Smooth muscle cell (in vitro differentiated cells): ENCODE measurements at regions not wholly inside any gene's neighbourhood (a gene's known extent, or its start where the extent isn't known, plus 50 kb on each side); places are given as distances from the start of the nearest gene placed in this dataset.

Source experiments
- DNase-seq: peaks from one replicate; lab custom pipeline; 2025; ENCODE audit not compliant: unreplicated experiment; lab: John Stamatoyannopoulos, UW
- H2AFZ ChIP-seq: fragments of 200-600 bp; sonication (generic); 2 replicates; pipeline ENCODE4 v1.6.0; 2016; ENCODE audit warnings: antibody characterized with exemption, low read depth, mild to moderate bottlenecking
- H3F3A ChIP-seq: fragments of 200-600 bp; sonication (generic); 2 replicates; pipeline ENCODE4 v1.6.0; 2017; ENCODE audit warnings: antibody characterized with exemption, low read depth
- H3K27ac ChIP-seq: fragments of 200-600 bp; sonication (generic); 2 replicates; pipeline ENCODE4 v1.5.1; 2016; ENCODE audit warnings: low read depth, mild to moderate bottlenecking
- H3K27me3 ChIP-seq: fragments of 200-600 bp; sonication (generic); 2 replicates; pipeline ENCODE4 v1.6.1; 2016; ENCODE audit warnings: low read depth, mild to moderate bottlenecking
- H3K36me3 ChIP-seq: fragments of 200-600 bp; sonication (generic); 2 replicates; pipeline ENCODE4 v1.5.1; 2016; ENCODE audit warnings: low read depth
- H3K4me1 ChIP-seq: fragments of 200-600 bp; sonication (generic); 2 replicates; pipeline ENCODE4 v1.5.1; 2016; ENCODE audit warnings: low read depth
- H3K4me2 ChIP-seq: fragments of 200-600 bp; sonication (generic); 2 replicates; pipeline ENCODE4 v1.6.0; 2016; ENCODE audit warnings: mild to moderate bottlenecking
- H3K4me3 ChIP-seq: fragments of 200-600 bp; sonication (generic); 2 replicates; pipeline ENCODE4 v1.5.1; 2016; ENCODE audit warnings: mild to moderate bottlenecking
- H3K79me2 ChIP-seq: fragments of 200-600 bp; sonication (generic); 2 replicates; pipeline ENCODE4 v1.6.0; 2016; ENCODE audit warnings: low read depth, mild to moderate bottlenecking
- H3K9ac ChIP-seq: fragments of 200-600 bp; sonication (generic); 2 replicates; pipeline ENCODE4 v1.6.0; 2016; ENCODE audit warnings: low read depth
- H3K9me3 ChIP-seq: fragments of 200-600 bp; sonication (generic); replicated peaks from 2 replicates; pipeline ENCODE4 v1.5.1; 2016; ENCODE audit warnings: low read depth
- H4K20me1 ChIP-seq: fragments of 200-600 bp; sonication (generic); 2 replicates; pipeline ENCODE4 v1.6.0; 2016; ENCODE audit warnings: low read depth
- WGBS: methylation state at CpG from one replicate; pipeline ENCODE4 v1.1.7; 2016; ENCODE audit warnings: low lambda C conversion rate; 5-methylcytosine and 5-hydroxymethylcytosine counted together
- TF ChIP-seq, protein P1 (sequence below): fragments of 200-600 bp; sonication (generic); IDR thresholded peaks from 2 replicates; pipeline ENCODE4 v1.5.1; 2017; ENCODE audit warnings: borderline replicate concordance, mild to moderate bottlenecking, antibody characterized with exemption; ENCODE audit not compliant: insufficient read depth, poor library complexity, severe bottlenecking

- Histone ChIP-seq H3F3A (no peaks in the 10 kb centered on the region), H3K36me3 (no peaks in the 10 kb centered on the region), H4K20me1 (no peaks in the 10 kb centered on the region), H3K9me3 (no peaks in the 10 kb centered on the region), H3K4me1 (no peaks in the 10 kb centered on the region), H3K27me3 (no peaks in the 10 kb centered on the region), H2AFZ (no peak overlapping the region), H3K4me2 (no peak overlapping the region), H3K79me2 (no peaks in the 10 kb centered on the region), H3K4me3 (no peak overlapping the region), H3K27ac (no peak overlapping the region), H3K9ac (no peak overlapping the region)
- 90% methylated on average over 18 of the region's 18 CpGs for WGBS
- DNase-seq = no peak
- TF ChIP-seq, protein P1, sequence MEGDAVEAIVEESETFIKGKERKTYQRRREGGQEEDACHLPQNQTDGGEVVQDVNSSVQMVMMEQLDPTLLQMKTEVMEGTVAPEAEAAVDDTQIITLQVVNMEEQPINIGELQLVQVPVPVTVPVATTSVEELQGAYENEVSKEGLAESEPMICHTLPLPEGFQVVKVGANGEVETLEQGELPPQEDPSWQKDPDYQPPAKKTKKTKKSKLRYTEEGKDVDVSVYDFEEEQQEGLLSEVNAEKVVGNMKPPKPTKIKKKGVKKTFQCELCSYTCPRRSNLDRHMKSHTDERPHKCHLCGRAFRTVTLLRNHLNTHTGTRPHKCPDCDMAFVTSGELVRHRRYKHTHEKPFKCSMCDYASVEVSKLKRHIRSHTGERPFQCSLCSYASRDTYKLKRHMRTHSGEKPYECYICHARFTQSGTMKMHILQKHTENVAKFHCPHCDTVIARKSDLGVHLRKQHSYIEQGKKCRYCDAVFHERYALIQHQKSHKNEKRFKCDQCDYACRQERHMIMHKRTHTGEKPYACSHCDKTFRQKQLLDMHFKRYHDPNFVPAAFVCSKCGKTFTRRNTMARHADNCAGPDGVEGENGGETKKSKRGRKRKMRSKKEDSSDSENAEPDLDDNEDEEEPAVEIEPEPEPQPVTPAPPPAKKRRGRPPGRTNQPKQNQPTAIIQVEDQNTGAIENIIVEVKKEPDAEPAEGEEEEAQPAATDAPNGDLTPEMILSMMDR = peak; percentile 17
Observed at GRCh38 chr14:95452176-95452892, 64.1 kb downstream of the SYNE3 start.

DNA sequence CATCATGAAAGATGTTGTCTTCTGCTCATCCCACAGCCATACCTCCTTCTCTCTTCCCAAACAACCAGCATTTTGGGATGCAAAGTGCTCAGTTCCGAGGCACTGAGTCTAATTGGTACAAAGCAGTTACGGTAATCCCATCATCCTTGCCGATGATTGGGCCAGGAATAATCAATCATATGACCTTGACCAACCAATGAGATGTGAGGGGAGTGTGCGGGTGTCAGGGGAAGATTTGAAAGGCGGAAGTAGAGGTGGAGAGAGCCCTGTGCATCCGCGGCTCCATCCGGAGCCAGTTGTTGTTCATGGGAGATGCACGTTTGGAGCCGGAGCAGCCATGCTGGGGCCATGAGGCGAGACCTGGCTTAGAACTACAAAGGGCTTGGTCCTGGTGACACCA, 67.3 kb downstream of the SYNE3 start:
- DNase-seq = no peak
- H3K4me2 ChIP-seq = no peak overlapping the region
- no peaks in the 10 kb centered on the region for H3K27me3 ChIP-seq
- no peaks in the 10 kb centered on the region for H4K20me1 ChIP-seq
- no peaks in the 10 kb centered on the region for H3K9me3 ChIP-seq
- H3K36me3 ChIP-seq = no peaks in the 10 kb centered on the region
- no peak overlapping the region for H2AFZ ChIP-seq
- no peak overlapping the region for H3K4me3 ChIP-seq
- no peak overlapping the region for H3K27ac ChIP-seq
- TF ChIP-seq, protein P1 = no peak
- 98% methylated on average over 11 of the region's 11 CpGs for whole genome bisulfite sequencing
- H3K9ac ChIP-seq = no peak overlapping the region
- H3K79me2 ChIP-seq = no peaks in the 10 kb centered on the region
- H3K4me1 ChIP-seq = no peaks in the 10 kb centered on the region
- no peaks in the 10 kb centered on the region for H3F3A ChIP-seq

- TF ChIP-seq, protein P1 = no peak
- 97% methylated on average over 4 of the region's 4 CpGs for WGBS
- H2AFZ ChIP-seq = no peak overlapping the region
- H3K4me2 ChIP-seq = no peak overlapping the region
- no peaks in the 10 kb centered on the region for H3K9me3 ChIP-seq
- no peaks in the 10 kb centered on the region for H3K4me1 ChIP-seq
- no peaks in the 10 kb centered on the region for H4K20me1 ChIP-seq
- H3F3A ChIP-seq = no peaks in the 10 kb centered on the region
- H3K9ac ChIP-seq = no peak overlapping the region
- H3K79me2 ChIP-seq = no peaks in the 10 kb centered on the region
- no peak overlapping the region for H3K4me3 ChIP-seq
- no peak overlapping the region for H3K27ac ChIP-seq
- no peaks in the 10 kb centered on the region for H3K27me3 ChIP-seq
- H3K36me3 ChIP-seq = no peaks in the 10 kb centered on the region
- no peak for DNase-seq
Observed at GRCh38 chr14:95446470-95446869, 70.0 kb downstream of the SYNE3 start.

DNA sequence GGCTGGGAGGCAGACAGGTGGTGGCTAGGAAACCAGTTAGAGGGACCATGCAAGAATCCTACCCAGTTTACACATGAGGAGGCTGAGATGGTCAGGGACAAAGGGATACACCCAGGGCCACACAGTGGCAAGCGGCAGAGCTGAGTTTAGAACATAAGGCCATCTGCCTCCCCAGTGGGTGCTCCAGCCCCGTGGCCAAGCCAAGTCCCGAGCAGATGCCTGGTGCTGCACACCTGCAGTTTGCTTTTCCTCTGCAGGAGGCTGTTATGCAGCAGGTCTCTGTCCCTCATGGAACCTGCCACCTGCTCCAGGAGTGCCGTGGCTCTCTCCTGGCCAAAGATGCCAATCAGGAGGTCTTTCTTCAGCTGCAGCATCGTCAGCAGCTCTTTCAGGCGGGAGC, 70.8 kb downstream of the SYNE3 start:
- no peak overlapping the region for H3K27ac ChIP-seq
- no peaks in the 10 kb centered on the region for H3K4me1 ChIP-seq
- H3K9ac ChIP-seq = no peak overlapping the region
- H3K4me3 ChIP-seq = no peak overlapping the region
- no peaks in the 10 kb centered on the region for H3K79me2 ChIP-seq
- no peaks in the 10 kb centered on the region for H3F3A ChIP-seq
- no peaks in the 10 kb centered on the region for H4K20me1 ChIP-seq
- H2AFZ ChIP-seq = no peak overlapping the region
- H3K27me3 ChIP-seq = no peaks in the 10 kb centered on the region
- H3K9me3 ChIP-seq = no peaks in the 10 kb centered on the region
- DNase-seq = no peak
- H3K36me3 ChIP-seq = no peaks in the 10 kb centered on the region
- WGBS = 84% methylated on average over 6 of the region's 6 CpGs
- H3K4me2 ChIP-seq = no peak overlapping the region
- TF ChIP-seq, protein P1 = no peak
